ENCODE measurements at regions not wholly inside any gene's neighbourhood (a gene's known extent, or its start where the extent isn't known, plus 50 kb on each side); places are given as distances from the start of the nearest gene placed in this dataset.

- Histone ChIP-seq H2AFZ (ENCODE audit: low read depth) (no peak overlapping the region), H3K9me3 (no peaks in the 10 kb centered on the region), H3K27ac (ENCODE audit: low read depth in 2 of 2, low read length in 1 of 2) (no peak overlapping the region), H3K9ac (no peak overlapping the region), H3K27me3 (ENCODE audit: insufficient read depth) (no peaks in the 10 kb centered on the region; the same call in 1 of the 2 replicates), H3K9me2 (no peaks in the 10 kb centered on the region), H4K20me1 (ENCODE audit: insufficient read depth) (no peaks in the 10 kb centered on the region), H3K4me3 (ENCODE audit: low read depth in 2 of 2, low read length in 1 of 2) (no peak overlapping the region), H3K36me3 (replicated peaks in 1 of 2; ENCODE audit: control insufficient read depth in 1 of 2, insufficient read depth in 2 of 2, low read length in 1 of 2) (no peaks in the 10 kb centered on the region), H3F3A (replicated peaks; ENCODE audit: insufficient read depth) (no peaks in the 10 kb centered on the region), H3K4me1 (ENCODE audit: control insufficient read depth in 1 of 2, insufficient read depth in 2 of 2, low read depth in 1 of 2, low read length in 1 of 2) (no peaks in the 10 kb centered on the region), H3K4me2 (no peak overlapping the region), H3K79me2 (ENCODE audit: insufficient read depth) (no peaks in the 10 kb centered on the region)
- no peak for TF ChIP-seq POLR2AphosphoS5 (IDR thresholded peaks at IDR 0.05; ENCODE audit: low read depth, low read length)
- TF ChIP-seq NRF1 (IDR thresholded peaks at IDR 0.05; ENCODE audit: low read depth, low read length): no peak
- TF ChIP-seq GATA2 (CRISPR knock-in tag; IDR thresholded peaks at IDR 0.05): no peak
- TF ChIP-seq, protein P1, sequence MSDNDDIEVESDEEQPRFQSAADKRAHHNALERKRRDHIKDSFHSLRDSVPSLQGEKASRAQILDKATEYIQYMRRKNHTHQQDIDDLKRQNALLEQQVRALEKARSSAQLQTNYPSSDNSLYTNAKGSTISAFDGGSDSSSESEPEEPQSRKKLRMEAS (IDR thresholded peaks at IDR 0.05; ENCODE audit: low read depth): no peak
- TF ChIP-seq, protein P2, sequence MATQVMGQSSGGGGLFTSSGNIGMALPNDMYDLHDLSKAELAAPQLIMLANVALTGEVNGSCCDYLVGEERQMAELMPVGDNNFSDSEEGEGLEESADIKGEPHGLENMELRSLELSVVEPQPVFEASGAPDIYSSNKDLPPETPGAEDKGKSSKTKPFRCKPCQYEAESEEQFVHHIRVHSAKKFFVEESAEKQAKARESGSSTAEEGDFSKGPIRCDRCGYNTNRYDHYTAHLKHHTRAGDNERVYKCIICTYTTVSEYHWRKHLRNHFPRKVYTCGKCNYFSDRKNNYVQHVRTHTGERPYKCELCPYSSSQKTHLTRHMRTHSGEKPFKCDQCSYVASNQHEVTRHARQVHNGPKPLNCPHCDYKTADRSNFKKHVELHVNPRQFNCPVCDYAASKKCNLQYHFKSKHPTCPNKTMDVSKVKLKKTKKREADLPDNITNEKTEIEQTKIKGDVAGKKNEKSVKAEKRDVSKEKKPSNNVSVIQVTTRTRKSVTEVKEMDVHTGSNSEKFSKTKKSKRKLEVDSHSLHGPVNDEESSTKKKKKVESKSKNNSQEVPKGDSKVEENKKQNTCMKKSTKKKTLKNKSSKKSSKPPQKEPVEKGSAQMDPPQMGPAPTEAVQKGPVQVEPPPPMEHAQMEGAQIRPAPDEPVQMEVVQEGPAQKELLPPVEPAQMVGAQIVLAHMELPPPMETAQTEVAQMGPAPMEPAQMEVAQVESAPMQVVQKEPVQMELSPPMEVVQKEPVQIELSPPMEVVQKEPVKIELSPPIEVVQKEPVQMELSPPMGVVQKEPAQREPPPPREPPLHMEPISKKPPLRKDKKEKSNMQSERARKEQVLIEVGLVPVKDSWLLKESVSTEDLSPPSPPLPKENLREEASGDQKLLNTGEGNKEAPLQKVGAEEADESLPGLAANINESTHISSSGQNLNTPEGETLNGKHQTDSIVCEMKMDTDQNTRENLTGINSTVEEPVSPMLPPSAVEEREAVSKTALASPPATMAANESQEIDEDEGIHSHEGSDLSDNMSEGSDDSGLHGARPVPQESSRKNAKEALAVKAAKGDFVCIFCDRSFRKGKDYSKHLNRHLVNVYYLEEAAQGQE (IDR thresholded peaks at IDR 0.05; ENCODE audit: low read depth, low read length): no peak
- TF ChIP-seq RCOR1 (IDR thresholded peaks at IDR 0.05; ENCODE audit: low read length): no peak
- no peak for TF ChIP-seq JUND (IDR thresholded peaks at IDR 0.05)
- TF ChIP-seq FOXM1 (IDR thresholded peaks at IDR 0.05; ENCODE audit: low read depth): no peak
- TF ChIP-seq, protein P3, sequence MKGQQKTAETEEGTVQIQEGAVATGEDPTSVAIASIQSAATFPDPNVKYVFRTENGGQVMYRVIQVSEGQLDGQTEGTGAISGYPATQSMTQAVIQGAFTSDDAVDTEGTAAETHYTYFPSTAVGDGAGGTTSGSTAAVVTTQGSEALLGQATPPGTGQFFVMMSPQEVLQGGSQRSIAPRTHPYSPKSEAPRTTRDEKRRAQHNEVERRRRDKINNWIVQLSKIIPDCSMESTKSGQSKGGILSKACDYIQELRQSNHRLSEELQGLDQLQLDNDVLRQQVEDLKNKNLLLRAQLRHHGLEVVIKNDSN (IDR thresholded peaks at IDR 0.05; ENCODE audit: borderline replicate concordance, low read depth): no peak
- no peak for TF ChIP-seq YY1 (IDR thresholded peaks at IDR 0.05; ENCODE audit: low read depth)
- TF ChIP-seq MXI1 (IDR thresholded peaks at IDR 0.05; ENCODE audit: low read depth, low read length): no peak
- no peak for TF ChIP-seq TAF1 (IDR thresholded peaks at IDR 0.05; ENCODE audit: borderline replicate concordance, low read depth, low read length)
- TF ChIP-seq NFIC (IDR thresholded peaks at IDR 0.05; ENCODE audit: borderline replicate concordance): no peak
- WGBS (ENCODE audit: low lambda C conversion rate): 60% methylated on average over 5 of the region's 5 CpGs
- CTCF ChIA-PET: interaction anchor here (0.8 kb wide), 1 partner anchor 77 kb away, joined by 3 read pairs; no protein-coding TSS in a partner anchor
- no peak for DNase-seq
- POLR2A ChIA-PET: no interaction called here
Measured at GRCh38 chr1:31485166-31485565, 72.2 kb downstream of the SERINC2 start.

- Histone ChIP-seq H3K4me1 (ENCODE audit: control insufficient read depth in 1 of 2, insufficient read depth in 2 of 2, low read depth in 1 of 2, low read length in 1 of 2) (no peaks in the 10 kb centered on the region), H2AFZ (ENCODE audit: low read depth) (no peak overlapping the region), H3K4me3 (ENCODE audit: low read depth in 2 of 2, low read length in 1 of 2) (no peak overlapping the region), H3K9me3 (no peaks in the 10 kb centered on the region), H3F3A (replicated peaks; ENCODE audit: insufficient read depth) (no peaks in the 10 kb centered on the region), H4K20me1 (ENCODE audit: insufficient read depth) (no peaks in the 10 kb centered on the region), H3K4me2 (peak overlapping the region; percentile 24; the same call in 1 of the 2 replicates), H3K27me3 (ENCODE audit: insufficient read depth) (no peaks in the 10 kb centered on the region), H3K9me2 (no peaks in the 10 kb centered on the region), H3K27ac (ENCODE audit: low read depth in 2 of 2, low read length in 1 of 2) (no peak overlapping the region), H3K9ac (no peak overlapping the region), H3K79me2 (ENCODE audit: insufficient read depth) (no peaks in the 10 kb centered on the region), H3K36me3 (replicated peaks in 1 of 2; ENCODE audit: control insufficient read depth in 1 of 2, insufficient read depth in 2 of 2, low read length in 1 of 2) (no peaks in the 10 kb centered on the region)
- ChIA-PET CTCF (interaction anchor here (1.3 to 1.7 kb wide), 2 partner anchors 62 to 65 kb away, joined by 3 to 4 read pairs; no protein-coding TSS in a partner anchor), POLR2A (no interaction called here)
- 77% methylated on average over 3 of the region's 3 CpGs for WGBS (ENCODE audit: low lambda C conversion rate)
- no peak for DNase-seq
- TF ChIP-seq, protein P2 (IDR thresholded peaks at IDR 0.05; ENCODE audit: low read depth, low read length): no peak
- no peak for TF ChIP-seq EZH2phosphoT487 (IDR thresholded peaks at IDR 0.05; ENCODE audit: borderline replicate concordance, low read depth)
- TF ChIP-seq YY1 (IDR thresholded peaks at IDR 0.05; ENCODE audit: low read depth): no peak
- TF ChIP-seq, protein P1 (IDR thresholded peaks at IDR 0.05; ENCODE audit: low read depth): no peak
- no peak for TF ChIP-seq CTCF (IDR thresholded peaks at IDR 0.05)
- no peak for TF ChIP-seq SIN3A (IDR thresholded peaks at IDR 0.05; ENCODE audit: borderline replicate concordance, low read depth, low read length)
- no peak for TF ChIP-seq ELF1 (IDR thresholded peaks at IDR 0.05)
Measured at GRCh38 chr1:31487143-31487542, 74.1 kb downstream of the SERINC2 start.

Measured in SK-N-SH (cell line).